Fibroblast of villous mesenchyme (primary cell): ENCODE measurements at regions not wholly inside any gene's neighbourhood (a gene's known extent, or its start where the extent isn't known, plus 50 kb on each side); places are given as distances from the start of the nearest gene placed in this dataset.

Experiments used
- DNase-seq: peaks from one replicate; pipeline ENCODE4 v3.0.0-alpha.2; 2010; ENCODE audit warnings: low read depth
- H3K4me3 ChIP-seq: 2 replicates; pipeline ENCODE4 v1.5.1; 2011; ENCODE audit warnings: low read depth, mild to moderate bottlenecking, low read length
- TF ChIP-seq, protein P1 (sequence below): IDR thresholded peaks from 2 replicates; pipeline ENCODE4 v1.5.1; 2012; ENCODE audit warnings: low read depth, mild to moderate bottlenecking, low read length; ENCODE audit not compliant: insufficient read depth

DNA sequence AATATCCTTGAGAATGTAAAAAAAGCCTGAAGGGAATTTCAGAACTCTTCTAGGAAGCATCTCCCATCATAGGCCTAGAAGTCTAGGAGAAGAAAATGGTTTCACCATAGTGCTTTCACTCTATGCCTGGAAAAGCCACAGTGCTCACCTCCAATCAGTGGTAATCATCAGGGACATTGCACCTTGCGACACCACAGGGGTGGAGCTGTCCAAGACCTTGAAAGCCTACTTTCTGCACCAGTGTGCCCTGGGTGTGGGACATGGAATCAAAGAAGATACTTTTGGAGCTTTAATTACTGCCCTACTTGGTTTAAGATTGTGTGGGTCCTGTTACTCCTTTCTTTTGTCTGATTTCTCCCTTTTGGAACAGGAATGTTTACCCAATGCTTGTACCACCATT is 146.8 kb upstream of the NDST4 start:
- TF ChIP-seq, protein P1, sequence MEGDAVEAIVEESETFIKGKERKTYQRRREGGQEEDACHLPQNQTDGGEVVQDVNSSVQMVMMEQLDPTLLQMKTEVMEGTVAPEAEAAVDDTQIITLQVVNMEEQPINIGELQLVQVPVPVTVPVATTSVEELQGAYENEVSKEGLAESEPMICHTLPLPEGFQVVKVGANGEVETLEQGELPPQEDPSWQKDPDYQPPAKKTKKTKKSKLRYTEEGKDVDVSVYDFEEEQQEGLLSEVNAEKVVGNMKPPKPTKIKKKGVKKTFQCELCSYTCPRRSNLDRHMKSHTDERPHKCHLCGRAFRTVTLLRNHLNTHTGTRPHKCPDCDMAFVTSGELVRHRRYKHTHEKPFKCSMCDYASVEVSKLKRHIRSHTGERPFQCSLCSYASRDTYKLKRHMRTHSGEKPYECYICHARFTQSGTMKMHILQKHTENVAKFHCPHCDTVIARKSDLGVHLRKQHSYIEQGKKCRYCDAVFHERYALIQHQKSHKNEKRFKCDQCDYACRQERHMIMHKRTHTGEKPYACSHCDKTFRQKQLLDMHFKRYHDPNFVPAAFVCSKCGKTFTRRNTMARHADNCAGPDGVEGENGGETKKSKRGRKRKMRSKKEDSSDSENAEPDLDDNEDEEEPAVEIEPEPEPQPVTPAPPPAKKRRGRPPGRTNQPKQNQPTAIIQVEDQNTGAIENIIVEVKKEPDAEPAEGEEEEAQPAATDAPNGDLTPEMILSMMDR, result no peak
- no peak overlapping the region for H3K4me3 ChIP-seq
- DNase-seq, result no peak

DNA sequence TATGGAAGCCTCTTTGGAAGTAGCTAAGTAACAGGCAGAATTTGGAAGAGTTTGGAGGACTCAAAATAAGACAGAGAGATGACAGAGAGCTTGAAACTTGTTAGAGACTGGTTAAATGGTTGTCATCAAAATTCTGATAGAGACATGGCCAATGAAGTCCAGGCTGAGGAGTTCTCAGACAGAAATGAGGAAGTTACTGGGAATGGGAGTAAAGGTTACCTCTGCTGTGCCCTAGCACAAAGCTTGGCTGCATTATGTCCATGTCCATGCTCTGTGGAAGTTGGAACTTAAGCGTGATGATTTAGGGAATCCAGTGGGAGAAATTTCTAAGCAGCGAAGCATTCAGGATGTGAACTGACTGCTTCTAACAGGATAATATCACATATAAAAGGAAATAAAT is 146.2 kb upstream of the NDST4 start:
- DNase-seq, result no peak
- TF ChIP-seq, protein P1, result no peak
- no peak overlapping the region for H3K4me3 ChIP-seq

DNA sequence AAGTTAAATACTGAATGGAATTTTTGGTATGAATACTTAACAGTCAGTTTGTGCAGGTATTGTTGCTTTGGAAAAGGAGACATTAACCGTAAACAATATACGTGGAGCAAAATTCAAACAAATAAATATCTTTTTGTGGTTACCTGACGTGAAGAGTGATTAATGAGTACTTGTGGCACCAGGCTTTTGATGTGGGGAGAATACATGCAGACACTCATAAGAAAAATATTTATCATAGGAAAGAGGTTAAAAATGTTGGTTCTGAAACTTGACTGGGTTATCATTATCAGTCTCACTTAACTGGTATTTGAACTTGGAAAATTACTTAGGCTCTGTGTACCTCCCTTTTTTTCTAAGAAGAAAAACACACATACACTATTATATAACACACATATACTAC is 136.4 kb upstream of the NDST4 start:
- TF ChIP-seq, protein P1, result no peak
- no peak overlapping the region for H3K4me3 ChIP-seq
- no peak for DNase-seq

DNA sequence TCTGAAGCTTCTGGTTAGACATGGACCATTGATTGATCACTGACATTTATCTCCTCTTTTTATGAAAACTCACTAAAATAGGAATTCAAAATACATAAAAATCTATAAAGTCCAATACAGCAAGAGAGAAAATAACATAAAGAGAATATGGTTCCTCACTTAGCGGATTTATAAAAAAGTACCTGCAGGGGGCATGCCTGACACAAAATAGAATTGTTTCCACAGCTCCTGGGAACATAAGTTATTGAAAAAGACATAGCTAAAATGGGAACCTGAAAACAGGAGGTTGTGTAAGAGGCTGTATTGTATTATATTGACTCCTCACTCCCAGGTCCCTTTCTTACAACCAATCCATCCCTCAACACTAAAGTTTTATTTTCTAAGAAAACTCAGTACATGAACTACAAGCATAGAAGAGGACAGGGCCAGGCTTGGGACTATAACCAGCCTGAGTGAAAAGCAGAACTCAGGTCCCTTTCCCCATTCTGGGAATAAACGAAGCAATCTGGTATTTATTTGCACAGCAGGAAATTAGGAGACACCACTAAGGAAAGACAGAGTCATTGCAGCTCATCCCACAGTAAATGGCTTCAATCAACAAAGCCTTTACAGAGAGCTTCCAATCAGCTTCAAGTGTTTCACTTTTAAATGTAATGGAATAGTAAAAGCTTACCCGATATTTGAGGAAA is 121.1 kb upstream of the NDST4 start:
- H3K4me3 ChIP-seq, result no peak overlapping the region
- DNase-seq, result no peak
- TF ChIP-seq, protein P1, result no peak

DNA sequence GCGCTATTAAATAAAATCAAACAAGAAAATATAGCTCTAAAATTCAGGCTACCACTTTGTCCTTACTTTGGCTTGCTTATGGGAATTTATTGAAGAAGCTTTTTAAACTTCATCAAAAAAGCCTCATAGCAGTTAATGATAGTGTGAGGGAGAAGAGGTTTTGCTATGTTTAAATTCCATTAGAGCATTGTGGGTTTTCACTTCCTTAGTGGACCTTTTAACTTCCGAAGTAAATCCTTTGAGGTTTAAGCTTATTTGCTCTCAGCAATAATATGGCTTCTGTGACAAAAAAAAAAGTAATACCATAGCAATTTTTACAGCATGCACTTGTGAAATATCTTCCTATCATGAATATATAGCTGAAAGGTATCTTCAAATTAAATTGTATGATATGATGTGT is 120.2 kb upstream of the NDST4 start:
- TF ChIP-seq, protein P1, result no peak
- no peak overlapping the region for H3K4me3 ChIP-seq
- DNase-seq, result no peak

DNA sequence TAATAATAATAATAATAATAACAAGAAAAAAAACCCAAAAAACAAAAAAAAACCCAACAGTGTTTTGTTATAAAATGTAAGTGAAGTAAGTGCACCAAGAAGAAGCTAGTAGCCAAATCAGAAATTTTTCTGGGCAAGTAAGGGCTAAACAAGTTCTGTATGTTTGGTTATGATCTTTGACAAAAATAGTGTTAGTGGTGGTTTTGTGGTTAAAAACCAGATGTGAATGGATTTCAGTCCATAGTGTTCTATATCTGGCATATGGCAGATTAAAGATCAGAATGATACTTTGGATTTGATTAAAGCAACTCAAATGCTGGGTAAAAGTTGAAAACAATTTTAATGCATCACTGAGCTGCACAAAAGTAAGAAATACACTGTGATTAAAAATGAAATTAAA is 116.5 kb upstream of the NDST4 start:
- H3K4me3 ChIP-seq, result no peak overlapping the region
- TF ChIP-seq, protein P1, result no peak
- DNase-seq, result no peak

DNA sequence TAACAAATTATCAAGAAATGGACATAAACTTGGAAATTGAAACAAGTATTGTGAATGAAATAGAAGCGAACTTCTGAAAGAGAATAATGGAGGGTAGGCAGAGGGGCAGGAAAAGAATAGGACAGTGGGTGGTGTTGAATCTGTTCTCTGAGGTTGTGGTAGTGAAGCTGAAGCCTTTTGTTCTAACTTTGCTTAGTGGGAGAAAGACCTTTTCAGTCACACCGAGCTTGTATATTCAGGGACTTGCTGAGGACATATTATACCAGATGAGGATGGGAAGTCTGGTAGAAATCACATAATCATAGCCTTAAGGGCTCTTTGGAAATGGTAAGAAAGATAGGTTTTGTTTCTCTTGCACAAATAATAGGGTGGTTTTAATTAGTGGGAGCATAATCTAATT is 115.4 kb upstream of the NDST4 start:
- TF ChIP-seq, protein P1, result no peak
- DNase-seq, result no peak
- no peak overlapping the region for H3K4me3 ChIP-seq
